GM19395 (cell line): ENCODE measurements at regions not wholly inside any gene's neighbourhood (a gene's known extent, or its start where the extent isn't known, plus 50 kb on each side); places are given as distances from the start of the nearest gene placed in this dataset.

ENCODE experiments used
- ATAC-seq: cut with Tn5 transposase; IDR thresholded peaks from one replicate; pipeline ENCODE4 v1.9.1; 2021; ENCODE audit warnings: mild to moderate bottlenecking, moderate library complexity; ENCODE audit not compliant: unreplicated experiment

GRCh38 chr1:55612988-55613387 is 397.8 kb upstream of the USP24 start:
- no peak for ATAC-seq

GRCh38 chr1:55611123-55611522 is 396.0 kb upstream of the USP24 start:
- ATAC-seq, result no peak

GRCh38 chr1:55610203-55610602 is 395.0 kb upstream of the USP24 start:
- ATAC-seq, result no peak

- no peak for ATAC-seq
Measured at GRCh38 chr1:55609630-55610029, 394.5 kb upstream of the USP24 start.

GRCh38 chr1:55605155-55605554 is 390.0 kb upstream of the USP24 start:
- no peak for ATAC-seq

- no peak for ATAC-seq
Measured at GRCh38 chr1:55604749-55605148, 389.6 kb upstream of the USP24 start.

GRCh38 chr1:55604179-55604578 is 389.0 kb upstream of the USP24 start:
- no peak for ATAC-seq

GRCh38 chr1:55600242-55600641 is 385.1 kb upstream of the USP24 start:
- ATAC-seq, result no peak

- no peak for ATAC-seq
Measured at GRCh38 chr1:55597910-55598309, 382.7 kb upstream of the USP24 start.

- ATAC-seq, result no peak
Measured at GRCh38 chr1:55594701-55595100, 379.5 kb upstream of the USP24 start.

GRCh38 chr1:55593298-55593697 is 378.1 kb upstream of the USP24 start:
- ATAC-seq, result no peak

GRCh38 chr1:55592122-55592521 is 377.0 kb upstream of the USP24 start:
- no peak for ATAC-seq

- ATAC-seq, result no peak
Measured at GRCh38 chr1:55589671-55590297, 374.6 kb upstream of the USP24 start.

GRCh38 chr1:55588309-55588708 is 373.1 kb upstream of the USP24 start:
- no peak for ATAC-seq

- no peak for ATAC-seq
Measured at GRCh38 chr1:55586771-55587170, 371.6 kb upstream of the USP24 start.

GRCh38 chr1:55585402-55585792 is 370.2 kb upstream of the USP24 start:
- no peak for ATAC-seq

- ATAC-seq, result no peak
Measured at GRCh38 chr1:55584526-55585401, 369.6 kb upstream of the USP24 start.

- ATAC-seq, result no peak
Measured at GRCh38 chr1:55582084-55582483, 366.9 kb upstream of the USP24 start.

- no peak for ATAC-seq
Measured at GRCh38 chr1:55580845-55581332, 365.7 kb upstream of the USP24 start.

- ATAC-seq, result no peak
Measured at GRCh38 chr1:55579332-55580001, 364.3 kb upstream of the USP24 start.

- ATAC-seq, result no peak
Measured at GRCh38 chr1:55578646-55579045, 363.5 kb upstream of the USP24 start.
